Suprapubic skin (tissue), 4 donors: ENCODE measurements at regions not wholly inside any gene's neighbourhood (a gene's known extent, or its start where the extent isn't known, plus 50 kb on each side); places are given as distances from the start of the nearest gene placed in this dataset.
"Not testable (repeated sequence)": the region's sequence is repeated elsewhere in the genome, so short reads cannot be mapped to it uniquely, and the experiment has no call there.

ENCODE experiments used
- DNase-seq, 2 donors: peaks; one replicate each; pipeline ENCODE4 v3.0.0-alpha.2; 2019; ENCODE audit warnings: low spot score in 2 of 2
- H3K27ac ChIP-seq: fragments of 200-600 bp; sonication (generic); one replicate; pipeline ENCODE4 v1.5.1; 2019
- H3K27me3 ChIP-seq: fragments of 200-600 bp; sonication (generic); one replicate; pipeline ENCODE4 v1.5.1; 2019
- H3K36me3 ChIP-seq: fragments of 200-600 bp; sonication (generic); one replicate; pipeline ENCODE4 v1.5.1; 2019
- H3K4me1 ChIP-seq: fragments of 200-600 bp; sonication (generic); one replicate; pipeline ENCODE4 v1.5.1; 2019
- H3K4me3 ChIP-seq: fragments of 200-600 bp; sonication (generic); one replicate; pipeline ENCODE4 v1.5.1; 2019; ENCODE audit warnings: mild to moderate bottlenecking
- H3K9me3 ChIP-seq: fragments of 200-600 bp; sonication (generic); one replicate; pipeline ENCODE4 v1.5.1; 2019
- EP300 ChIP-seq: sonication (generic); formaldehyde crosslinking; IDR thresholded peaks from one replicate; pipeline ENCODE4 v1.6.1; 2017; ENCODE audit warnings: antibody characterized with exemption
- POLR2A ChIP-seq, 2 donors: fragments of 450-650 bp; IDR thresholded peaks; one replicate each; pipeline ENCODE4 v1.6.1; 2017; ENCODE audit warnings: antibody characterized with exemption in 2 of 2, mild to moderate bottlenecking in 2 of 2, moderate library complexity in 2 of 2
- POLR2AphosphoS5 ChIP-seq, 3 donors: sonication (generic); formaldehyde crosslinking; IDR thresholded peaks; one replicate each; pipeline ENCODE4 v1.6.1; 2017; ENCODE audit warnings: antibody characterized with exemption in 3 of 3
- WGBS: methylation state at CpG from one replicate; pipeline ENCODE4 v1.1.5; 2018; 5-methylcytosine and 5-hydroxymethylcytosine counted together
- TF ChIP-seq, protein P1 (sequence below), 2 donors: fragments of 200-600 bp in 1 of 2; fragments of 450-650 bp in 1 of 2; sonication (generic) in 1 of 2; IDR thresholded peaks; one replicate each; pipeline ENCODE4 v1.5.1; 2016 to 2019; ENCODE audit warnings: antibody characterized with exemption in 2 of 2, mild to moderate bottlenecking in 1 of 2, moderate library complexity in 1 of 2

DNA sequence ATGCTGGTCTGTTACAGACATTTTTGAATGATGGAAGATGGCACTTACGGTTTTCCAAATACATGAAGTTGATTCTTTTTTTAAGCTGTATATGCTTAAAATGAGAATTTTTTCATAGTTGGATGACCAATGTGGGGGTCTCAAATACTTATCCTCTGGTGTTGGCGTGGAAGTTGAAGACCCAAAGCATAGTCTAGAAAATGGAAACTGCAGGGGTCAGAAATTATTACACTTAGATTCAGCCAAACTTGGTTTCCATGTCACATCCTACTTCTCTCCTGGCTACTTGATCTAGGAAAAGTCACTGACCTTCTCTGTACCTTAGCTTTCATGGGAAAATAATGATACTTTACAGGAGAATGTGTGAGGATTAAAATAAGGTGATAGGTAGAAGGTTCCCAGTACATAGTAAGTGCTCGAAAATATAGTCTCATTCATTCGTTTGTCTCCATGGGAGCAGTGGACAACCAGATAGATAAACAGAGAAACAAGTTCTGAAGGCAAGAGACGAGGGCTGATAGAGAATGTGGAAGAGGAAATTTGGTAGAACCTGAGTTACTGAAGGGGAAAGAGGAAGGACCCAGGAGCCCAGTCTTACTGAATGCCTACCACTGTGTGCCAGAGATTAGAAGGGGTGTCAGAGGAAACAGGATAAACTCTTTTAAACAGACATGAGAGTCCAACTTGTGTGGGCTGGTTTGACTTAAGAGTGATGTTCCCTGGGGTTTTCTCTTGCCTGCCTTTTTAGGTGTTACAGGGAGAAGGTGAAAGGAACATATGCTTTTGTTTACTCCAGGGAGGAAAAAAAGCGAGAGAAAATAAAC lies 560.3 kb upstream of the KLF4 start:
- Histone ChIP-seq H3K36me3 (no peaks in the 10 kb centered on the region), H3K27ac (no peak overlapping the region), H3K27me3 (no peaks in the 10 kb centered on the region), H3K4me3 (no peak overlapping the region), H3K4me1 (peaks cover 49% of the 10 kb centered on the region), H3K9me3 (no peaks in the 10 kb centered on the region)
- TF ChIP-seq POLR2A (IDR thresholded peaks at IDR 0.05) (no peak), EP300 (no peak), POLR2AphosphoS5 (IDR thresholded peaks at IDR 0.05) (no peak)
- TF ChIP-seq, protein P1, sequence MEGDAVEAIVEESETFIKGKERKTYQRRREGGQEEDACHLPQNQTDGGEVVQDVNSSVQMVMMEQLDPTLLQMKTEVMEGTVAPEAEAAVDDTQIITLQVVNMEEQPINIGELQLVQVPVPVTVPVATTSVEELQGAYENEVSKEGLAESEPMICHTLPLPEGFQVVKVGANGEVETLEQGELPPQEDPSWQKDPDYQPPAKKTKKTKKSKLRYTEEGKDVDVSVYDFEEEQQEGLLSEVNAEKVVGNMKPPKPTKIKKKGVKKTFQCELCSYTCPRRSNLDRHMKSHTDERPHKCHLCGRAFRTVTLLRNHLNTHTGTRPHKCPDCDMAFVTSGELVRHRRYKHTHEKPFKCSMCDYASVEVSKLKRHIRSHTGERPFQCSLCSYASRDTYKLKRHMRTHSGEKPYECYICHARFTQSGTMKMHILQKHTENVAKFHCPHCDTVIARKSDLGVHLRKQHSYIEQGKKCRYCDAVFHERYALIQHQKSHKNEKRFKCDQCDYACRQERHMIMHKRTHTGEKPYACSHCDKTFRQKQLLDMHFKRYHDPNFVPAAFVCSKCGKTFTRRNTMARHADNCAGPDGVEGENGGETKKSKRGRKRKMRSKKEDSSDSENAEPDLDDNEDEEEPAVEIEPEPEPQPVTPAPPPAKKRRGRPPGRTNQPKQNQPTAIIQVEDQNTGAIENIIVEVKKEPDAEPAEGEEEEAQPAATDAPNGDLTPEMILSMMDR (IDR thresholded peaks at IDR 0.05), result no peak
- 84% methylated on average over 6 of the region's 6 CpGs for WGBS
- DNase-seq, result no peak

DNA sequence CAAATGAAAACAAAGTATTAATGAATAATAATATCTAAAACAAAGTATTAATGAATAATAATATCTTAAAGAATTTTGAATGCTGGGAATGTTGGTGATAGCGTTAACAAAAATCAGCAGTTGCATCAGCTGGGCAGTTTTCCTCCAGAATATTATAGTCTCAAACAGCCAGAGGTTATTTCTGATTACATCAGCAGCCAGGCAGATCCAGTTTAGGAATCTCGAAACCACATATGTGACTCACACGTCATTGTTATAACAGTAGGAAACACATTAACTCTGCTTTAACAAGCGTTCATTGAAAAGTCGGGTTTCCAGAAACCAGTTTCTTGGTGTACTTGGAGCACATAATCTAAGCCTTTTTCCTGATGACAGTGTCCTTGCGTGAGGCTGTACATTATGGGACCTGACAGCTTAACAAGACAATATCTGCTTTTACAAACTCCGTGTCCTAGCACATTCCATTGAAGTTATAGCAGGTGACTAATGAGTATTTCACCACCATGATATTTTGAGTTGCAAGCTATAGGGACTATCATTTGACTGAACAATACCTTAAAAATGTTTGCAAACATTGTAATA lies 559.5 kb upstream of the KLF4 start:
- Histone ChIP-seq H3K36me3 (no peaks in the 10 kb centered on the region), H3K4me3 (no peak overlapping the region), H3K9me3 (no peaks in the 10 kb centered on the region), H3K27ac (no peak overlapping the region), H3K4me1 (peaks cover 42% of the 10 kb centered on the region), H3K27me3 (no peaks in the 10 kb centered on the region)
- WGBS, result 27% methylated on average over 7 of the region's 7 CpGs
- TF ChIP-seq, protein P1 (IDR thresholded peaks at IDR 0.05), result no peak
- TF ChIP-seq POLR2A (IDR thresholded peaks at IDR 0.05) (no peak), POLR2AphosphoS5 (IDR thresholded peaks at IDR 0.05) (peak in 1 of 3 donors; percentile 33), EP300 (no peak)
- no peak for DNase-seq

DNA sequence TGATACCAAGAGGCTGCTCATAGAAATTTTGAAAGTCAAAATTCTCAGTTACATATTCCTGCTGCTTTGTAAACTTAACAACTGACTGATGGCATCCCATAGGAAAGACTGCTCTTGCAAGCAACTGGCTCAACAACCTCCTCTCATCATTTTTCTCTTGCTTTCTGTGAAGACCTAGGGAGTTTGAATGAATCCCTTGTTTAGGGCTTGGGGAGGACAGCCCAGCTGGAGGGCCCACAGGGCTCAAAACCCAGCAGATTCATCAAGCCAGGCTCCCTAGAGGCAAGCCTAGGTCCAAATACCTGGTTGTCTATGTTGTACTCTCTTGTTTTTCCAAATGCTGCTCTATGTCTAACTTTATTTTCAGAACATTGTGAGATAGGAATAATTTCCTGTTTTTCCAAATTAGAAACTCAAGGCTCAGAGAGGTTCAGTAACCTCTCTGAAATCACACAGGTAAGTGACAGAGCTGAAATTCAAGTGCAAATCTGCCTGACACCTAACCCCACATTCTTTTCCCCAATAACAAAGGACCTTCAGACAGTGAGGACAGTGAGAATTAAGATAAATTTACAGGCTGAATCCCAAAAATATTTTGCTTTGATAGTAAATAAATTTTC lies 558.9 kb upstream of the KLF4 start:
- Histone ChIP-seq H3K27ac (no peak overlapping the region), H3K4me1 (peaks cover 36% of the 10 kb centered on the region), H3K4me3 (no peak overlapping the region), H3K36me3 (no peaks in the 10 kb centered on the region), H3K9me3 (no peaks in the 10 kb centered on the region), H3K27me3 (no peaks in the 10 kb centered on the region)
- TF ChIP-seq POLR2A (IDR thresholded peaks at IDR 0.05) (no peak), EP300 (no peak), POLR2AphosphoS5 (IDR thresholded peaks at IDR 0.05) (no peak)
- TF ChIP-seq, protein P1 (IDR thresholded peaks at IDR 0.05), result no peak
- no peak for DNase-seq

DNA sequence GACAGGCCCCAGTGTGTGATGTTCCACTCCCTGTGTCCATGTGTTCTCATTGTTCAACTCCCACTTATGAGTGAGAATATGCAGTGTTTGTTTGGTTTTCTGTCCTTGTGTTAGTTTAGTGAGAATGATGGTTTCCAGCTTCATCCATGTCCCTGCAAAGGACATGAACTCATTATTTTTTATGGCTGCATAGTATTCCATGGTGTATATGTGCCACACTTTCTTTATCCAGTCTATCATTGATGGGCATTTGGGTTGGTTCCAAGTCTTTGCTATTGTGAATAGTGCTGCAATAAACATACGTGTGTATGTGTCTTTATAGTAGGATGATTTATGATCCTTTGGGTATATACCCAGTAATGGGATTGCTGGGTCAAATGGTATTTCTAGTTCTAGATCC lies 558.2 kb upstream of the KLF4 start:
- H3K36me3 ChIP-seq, H3K27ac ChIP-seq, H3K9me3 ChIP-seq, DNase-seq, H3K27me3 ChIP-seq, H3K4me3 ChIP-seq: not testable (repeated sequence)
- WGBS, result 72% methylated on average over 1 of the region's 1 CpG
- H3K4me1 ChIP-seq, result peaks cover 28% of the 10 kb centered on the region

DNA sequence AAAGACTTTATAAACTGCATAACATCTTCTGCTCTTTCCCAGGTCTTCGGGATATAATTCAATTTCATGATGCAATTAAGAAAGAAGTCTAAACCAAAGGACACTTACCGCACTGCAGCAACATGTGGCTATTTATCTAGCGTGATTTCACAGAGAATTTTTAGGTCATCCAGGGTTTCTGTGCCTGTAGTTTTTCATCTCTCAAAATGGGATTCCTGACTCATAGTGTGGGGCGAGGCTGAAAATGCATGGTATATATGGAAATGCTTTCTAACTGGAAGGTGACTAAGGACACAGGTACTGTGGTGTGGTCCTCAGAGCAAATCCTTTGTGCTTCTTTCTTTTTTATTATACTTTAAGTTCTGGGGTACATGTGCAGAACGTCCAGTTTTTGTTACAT lies 557.7 kb upstream of the KLF4 start:
- Histone ChIP-seq H3K27me3 (no peaks in the 10 kb centered on the region), H3K27ac (no peak overlapping the region), H3K4me1 (peaks cover 23% of the 10 kb centered on the region), H3K36me3 (no peaks in the 10 kb centered on the region), H3K9me3 (no peaks in the 10 kb centered on the region), H3K4me3 (no peak overlapping the region)
- TF ChIP-seq, protein P1 (IDR thresholded peaks at IDR 0.05), result no peak
- TF ChIP-seq POLR2A (IDR thresholded peaks at IDR 0.05) (no peak), EP300 (no peak), POLR2AphosphoS5 (IDR thresholded peaks at IDR 0.05) (no peak)
- WGBS, result 81% methylated on average over 5 of the region's 5 CpGs
- no peak for DNase-seq
